ENCODE measurements at regions not wholly inside any gene's neighbourhood (a gene's known extent, or its start where the extent isn't known, plus 50 kb on each side); places are given as distances from the start of the nearest gene placed in this dataset.
"Not testable (repeated sequence)": the region's sequence is repeated elsewhere in the genome, so short reads cannot be mapped to it uniquely, and the experiment has no call there.

- no peak for TF ChIP-seq CTCF (IDR thresholded peaks at IDR 0.05; ENCODE audit: extremely low read depth, missing control alignments)
- DNase-seq (ENCODE audit: low spot score): no peak
Observed at GRCh38 chr4:128542047-128542446, 254.4 kb upstream of the PGRMC2 start.

GRCh38 chr4:128540122-128540521 is 252.5 kb upstream of the PGRMC2 start:
- DNase-seq (ENCODE audit: low spot score): no peak
- TF ChIP-seq CTCF (IDR thresholded peaks at IDR 0.05; ENCODE audit: extremely low read depth, missing control alignments): no peak

- no peak for DNase-seq (ENCODE audit: low spot score)
- TF ChIP-seq CTCF (IDR thresholded peaks at IDR 0.05; ENCODE audit: extremely low read depth, missing control alignments): no peak
Observed at GRCh38 chr4:128538111-128538882, 250.7 kb upstream of the PGRMC2 start.

- no peak for DNase-seq (ENCODE audit: low spot score)
- TF ChIP-seq CTCF (IDR thresholded peaks at IDR 0.05; ENCODE audit: extremely low read depth, missing control alignments): no peak
Observed at GRCh38 chr4:128536746-128537145, 249.1 kb upstream of the PGRMC2 start.

GRCh38 chr4:128535510-128535909 is 247.9 kb upstream of the PGRMC2 start:
- DNase-seq (ENCODE audit: low spot score): not testable (repeated sequence)

- TF ChIP-seq CTCF (IDR thresholded peaks at IDR 0.05; ENCODE audit: extremely low read depth, missing control alignments): no peak
- DNase-seq (ENCODE audit: low spot score): no peak
Observed at GRCh38 chr4:128528793-128529553, 241.4 kb upstream of the PGRMC2 start.

- no peak for TF ChIP-seq CTCF (IDR thresholded peaks at IDR 0.05; ENCODE audit: extremely low read depth, missing control alignments)
- DNase-seq (ENCODE audit: low spot score): no peak
Observed at GRCh38 chr4:128527946-128528576, 240.4 kb upstream of the PGRMC2 start.

Measured in GM20000 (cell line).